ENCODE measurements at regions not wholly inside any gene's neighbourhood (a gene's known extent, or its start where the extent isn't known, plus 50 kb on each side); places are given as distances from the start of the nearest gene placed in this dataset.

- Histone ChIP-seq H2AFZ (ENCODE audit: low read length) (no peak overlapping the region), H3K79me2 (ENCODE audit: low read length) (no peaks in the 10 kb centered on the region), H3K27me3 (ENCODE audit: low read length) (no peaks in the 10 kb centered on the region), H3K4me1 (ENCODE audit: low read length) (no peaks in the 10 kb centered on the region), H3K9ac (ENCODE audit: low read length) (no peak overlapping the region), H3K4me2 (ENCODE audit: low read depth, low read length, poor library complexity, severe bottlenecking) (no peak overlapping the region), H3K9me2 (replicated peaks; ENCODE audit: insufficient read depth, low read length) (no peaks in the 10 kb centered on the region), H4K20me1 (ENCODE audit: insufficient read depth, low read depth, low read length) (no peaks in the 10 kb centered on the region), H3K4me3 (ENCODE audit: low read length) (no peak overlapping the region), H3K9me3 (ENCODE audit: low read length) (no peaks in the 10 kb centered on the region), H3K36me3 (ENCODE audit: insufficient read depth, low read length) (no peaks in the 10 kb centered on the region), H3K27ac (ENCODE audit: low read length) (no peak overlapping the region)
- DNase-seq = peak; percentile 77
These were observed 123.5 kb downstream of the CBLN1 start for GRCh38 chr16:49158029-49158642.

GRCh38 chr16:49150341-49150740, 131.3 kb downstream of the CBLN1 start:
- H2AFZ ChIP-seq (ENCODE audit: low read length) = no peak overlapping the region
- H3K27me3 ChIP-seq (ENCODE audit: low read length) = no peaks in the 10 kb centered on the region
- H3K9me3 ChIP-seq (ENCODE audit: low read length) = no peaks in the 10 kb centered on the region
- H3K4me3 ChIP-seq (ENCODE audit: low read length) = no peak overlapping the region
- no peaks in the 10 kb centered on the region for H4K20me1 ChIP-seq (ENCODE audit: insufficient read depth, low read depth, low read length)
- H3K4me1 ChIP-seq (ENCODE audit: low read length) = no peaks in the 10 kb centered on the region
- no peak overlapping the region for H3K27ac ChIP-seq (ENCODE audit: low read length)
- H3K4me2 ChIP-seq (ENCODE audit: low read depth, low read length, poor library complexity, severe bottlenecking) = no peak overlapping the region
- H3K9ac ChIP-seq (ENCODE audit: low read length) = no peak overlapping the region
- H3K79me2 ChIP-seq (ENCODE audit: low read length) = no peaks in the 10 kb centered on the region
- no peak for DNase-seq
- no peaks in the 10 kb centered on the region for H3K9me2 ChIP-seq (replicated peaks; ENCODE audit: insufficient read depth, low read length)
- H3K36me3 ChIP-seq (ENCODE audit: insufficient read depth, low read length) = no peaks in the 10 kb centered on the region

DNA sequence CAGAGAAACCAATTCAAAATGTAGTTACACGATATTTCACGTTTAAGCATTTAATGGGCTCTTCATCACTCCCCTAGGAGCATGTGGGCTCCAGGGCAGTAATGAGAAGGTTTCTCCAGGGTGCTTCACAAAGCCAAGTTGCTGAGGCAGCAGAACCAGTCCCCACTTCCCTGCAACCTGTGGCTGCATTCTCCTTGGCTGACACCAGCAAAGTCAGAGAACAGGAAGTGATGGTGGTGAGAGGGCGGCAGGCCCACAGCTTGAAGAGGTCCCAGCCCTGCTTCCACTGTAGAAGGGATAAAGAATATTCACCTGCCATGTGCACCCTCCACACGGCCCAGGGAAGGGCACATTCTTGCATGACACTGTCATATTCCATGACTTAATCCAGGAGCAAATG, 133.2 kb downstream of the CBLN1 start:
- H3K9ac ChIP-seq (ENCODE audit: low read length) = no peak overlapping the region
- H3K4me2 ChIP-seq (ENCODE audit: low read depth, low read length, poor library complexity, severe bottlenecking) = no peak overlapping the region
- H3K79me2 ChIP-seq (ENCODE audit: low read length) = no peaks in the 10 kb centered on the region
- no peaks in the 10 kb centered on the region for H4K20me1 ChIP-seq (ENCODE audit: insufficient read depth, low read depth, low read length)
- no peaks in the 10 kb centered on the region for H3K36me3 ChIP-seq (ENCODE audit: insufficient read depth, low read length)
- no peak overlapping the region for H3K4me3 ChIP-seq (ENCODE audit: low read length)
- no peaks in the 10 kb centered on the region for H3K9me2 ChIP-seq (replicated peaks; ENCODE audit: insufficient read depth, low read length)
- H3K9me3 ChIP-seq (ENCODE audit: low read length) = no peaks in the 10 kb centered on the region
- no peak overlapping the region for H3K27ac ChIP-seq (ENCODE audit: low read length)
- no peak for DNase-seq
- H3K27me3 ChIP-seq (ENCODE audit: low read length) = no peaks in the 10 kb centered on the region
- no peaks in the 10 kb centered on the region for H3K4me1 ChIP-seq (ENCODE audit: low read length)
- no peak overlapping the region for H2AFZ ChIP-seq (ENCODE audit: low read length)

DNA sequence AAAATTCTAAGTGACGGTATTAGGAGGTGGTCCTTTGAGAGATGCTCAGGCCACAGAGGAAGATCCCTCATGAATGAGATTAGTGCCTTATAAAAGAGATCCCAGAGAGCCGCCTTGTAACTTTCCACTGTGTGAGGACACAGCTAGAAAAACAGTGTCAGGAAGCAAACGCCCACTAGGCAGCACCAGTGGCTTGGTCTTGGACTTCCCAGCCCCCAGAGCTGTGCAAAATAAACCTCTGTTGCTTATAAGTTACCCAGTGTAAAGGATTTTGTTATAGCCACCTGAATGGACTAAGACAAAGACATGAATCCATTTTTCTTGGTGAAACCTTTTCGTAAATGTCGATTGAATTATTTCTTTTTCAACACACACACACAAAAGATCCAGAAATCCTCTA, 141.0 kb downstream of the CBLN1 start:
- Histone ChIP-seq H3K9ac (ENCODE audit: low read length) (no peak overlapping the region), H3K9me2 (replicated peaks; ENCODE audit: insufficient read depth, low read length) (no peaks in the 10 kb centered on the region), H3K4me2 (ENCODE audit: low read depth, low read length, poor library complexity, severe bottlenecking) (no peak overlapping the region), H2AFZ (ENCODE audit: low read length) (no peak overlapping the region), H3K4me1 (ENCODE audit: low read length) (no peaks in the 10 kb centered on the region), H4K20me1 (ENCODE audit: insufficient read depth, low read depth, low read length) (no peaks in the 10 kb centered on the region), H3K27ac (ENCODE audit: low read length) (no peak overlapping the region), H3K4me3 (ENCODE audit: low read length) (no peak overlapping the region), H3K79me2 (ENCODE audit: low read length) (no peaks in the 10 kb centered on the region), H3K36me3 (ENCODE audit: insufficient read depth, low read length) (no peaks in the 10 kb centered on the region), H3K27me3 (ENCODE audit: low read length) (no peaks in the 10 kb centered on the region), H3K9me3 (ENCODE audit: low read length) (no peaks in the 10 kb centered on the region)
- DNase-seq = no peak

GRCh38 chr16:49130397-49130796, 151.2 kb downstream of the CBLN1 start:
- H3K4me3 ChIP-seq (ENCODE audit: low read length) = no peak overlapping the region
- no peaks in the 10 kb centered on the region for H3K9me3 ChIP-seq (ENCODE audit: low read length)
- no peaks in the 10 kb centered on the region for H3K27me3 ChIP-seq (ENCODE audit: low read length)
- H2AFZ ChIP-seq (ENCODE audit: low read length) = no peak overlapping the region
- no peaks in the 10 kb centered on the region for H3K4me1 ChIP-seq (ENCODE audit: low read length)
- H3K36me3 ChIP-seq (ENCODE audit: insufficient read depth, low read length) = no peaks in the 10 kb centered on the region
- H3K9ac ChIP-seq (ENCODE audit: low read length) = no peak overlapping the region
- no peak overlapping the region for H3K27ac ChIP-seq (ENCODE audit: low read length)
- no peak overlapping the region for H3K4me2 ChIP-seq (ENCODE audit: low read depth, low read length, poor library complexity, severe bottlenecking)
- no peaks in the 10 kb centered on the region for H3K79me2 ChIP-seq (ENCODE audit: low read length)
- no peak for DNase-seq
- no peaks in the 10 kb centered on the region for H4K20me1 ChIP-seq (ENCODE audit: insufficient read depth, low read depth, low read length)
- no peaks in the 10 kb centered on the region for H3K9me2 ChIP-seq (replicated peaks; ENCODE audit: insufficient read depth, low read length)

GRCh38 chr16:49129935-49130334, 151.7 kb downstream of the CBLN1 start:
- Histone ChIP-seq H3K79me2 (ENCODE audit: low read length) (no peaks in the 10 kb centered on the region), H3K9ac (ENCODE audit: low read length) (no peak overlapping the region), H4K20me1 (ENCODE audit: insufficient read depth, low read depth, low read length) (no peaks in the 10 kb centered on the region), H2AFZ (ENCODE audit: low read length) (no peak overlapping the region), H3K27me3 (ENCODE audit: low read length) (no peaks in the 10 kb centered on the region), H3K4me3 (ENCODE audit: low read length) (no peak overlapping the region), H3K9me2 (replicated peaks; ENCODE audit: insufficient read depth, low read length) (no peaks in the 10 kb centered on the region), H3K27ac (ENCODE audit: low read length) (no peak overlapping the region), H3K9me3 (ENCODE audit: low read length) (no peaks in the 10 kb centered on the region), H3K36me3 (ENCODE audit: insufficient read depth, low read length) (no peaks in the 10 kb centered on the region), H3K4me2 (ENCODE audit: low read depth, low read length, poor library complexity, severe bottlenecking) (no peak overlapping the region), H3K4me1 (ENCODE audit: low read length) (no peaks in the 10 kb centered on the region)
- no peak for DNase-seq

DNA sequence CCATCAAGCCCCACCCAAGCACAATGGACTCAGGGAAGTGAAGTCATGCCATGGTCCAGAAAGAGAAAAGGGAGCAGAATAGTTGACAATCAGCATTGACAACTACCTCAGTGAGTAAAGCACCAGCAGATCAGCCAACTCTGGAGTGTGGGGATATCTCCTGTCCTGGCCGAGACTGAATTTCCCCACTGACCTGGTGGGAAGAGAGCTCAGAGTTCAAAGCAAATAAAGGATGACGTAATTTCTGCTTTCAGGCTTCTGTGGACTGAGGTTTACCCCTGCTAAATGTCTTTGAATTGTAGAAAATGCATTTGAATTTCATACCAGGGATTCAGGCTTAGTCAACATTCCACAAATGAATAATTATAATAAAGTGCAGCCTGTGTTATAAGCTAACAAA, 152.9 kb downstream of the CBLN1 start:
- no peaks in the 10 kb centered on the region for H3K79me2 ChIP-seq (ENCODE audit: low read length)
- H3K27ac ChIP-seq (ENCODE audit: low read length) = no peak overlapping the region
- no peaks in the 10 kb centered on the region for H4K20me1 ChIP-seq (ENCODE audit: insufficient read depth, low read depth, low read length)
- no peak overlapping the region for H2AFZ ChIP-seq (ENCODE audit: low read length)
- no peaks in the 10 kb centered on the region for H3K36me3 ChIP-seq (ENCODE audit: insufficient read depth, low read length)
- no peak for DNase-seq
- H3K9me3 ChIP-seq (ENCODE audit: low read length) = no peaks in the 10 kb centered on the region
- H3K9me2 ChIP-seq (replicated peaks; ENCODE audit: insufficient read depth, low read length) = no peaks in the 10 kb centered on the region
- no peak overlapping the region for H3K4me2 ChIP-seq (ENCODE audit: low read depth, low read length, poor library complexity, severe bottlenecking)
- no peak overlapping the region for H3K9ac ChIP-seq (ENCODE audit: low read length)
- no peaks in the 10 kb centered on the region for H3K4me1 ChIP-seq (ENCODE audit: low read length)
- no peak overlapping the region for H3K4me3 ChIP-seq (ENCODE audit: low read length)
- H3K27me3 ChIP-seq (ENCODE audit: low read length) = no peaks in the 10 kb centered on the region

GRCh38 chr16:49127103-49127502, 154.5 kb downstream of the CBLN1 start:
- Histone ChIP-seq H3K9ac (ENCODE audit: low read length) (no peak overlapping the region), H3K27ac (ENCODE audit: low read length) (no peak overlapping the region), H3K79me2 (ENCODE audit: low read length) (no peaks in the 10 kb centered on the region), H3K4me1 (ENCODE audit: low read length) (no peaks in the 10 kb centered on the region), H3K27me3 (ENCODE audit: low read length) (no peaks in the 10 kb centered on the region), H2AFZ (ENCODE audit: low read length) (no peak overlapping the region), H3K4me3 (ENCODE audit: low read length) (no peak overlapping the region), H3K9me3 (ENCODE audit: low read length) (no peaks in the 10 kb centered on the region), H3K36me3 (ENCODE audit: insufficient read depth, low read length) (no peaks in the 10 kb centered on the region), H3K4me2 (ENCODE audit: low read depth, low read length, poor library complexity, severe bottlenecking) (no peak overlapping the region), H3K9me2 (replicated peaks; ENCODE audit: insufficient read depth, low read length) (no peaks in the 10 kb centered on the region), H4K20me1 (ENCODE audit: insufficient read depth, low read depth, low read length) (no peaks in the 10 kb centered on the region)
- DNase-seq = peak; percentile 59

- H3K27me3 ChIP-seq (ENCODE audit: low read length) = no peaks in the 10 kb centered on the region
- H3K36me3 ChIP-seq (ENCODE audit: insufficient read depth, low read length) = no peaks in the 10 kb centered on the region
- no peaks in the 10 kb centered on the region for H4K20me1 ChIP-seq (ENCODE audit: insufficient read depth, low read depth, low read length)
- no peak overlapping the region for H3K4me2 ChIP-seq (ENCODE audit: low read depth, low read length, poor library complexity, severe bottlenecking)
- H3K9me3 ChIP-seq (ENCODE audit: low read length) = no peaks in the 10 kb centered on the region
- no peak for DNase-seq
- peaks cover 5% of the 10 kb centered on the region; the same call in 1 of the 2 replicates for H3K4me1 ChIP-seq (ENCODE audit: low read length)
- no peak overlapping the region for H3K27ac ChIP-seq (ENCODE audit: low read length)
- H2AFZ ChIP-seq (ENCODE audit: low read length) = no peak overlapping the region
- no peak overlapping the region for H3K9ac ChIP-seq (ENCODE audit: low read length)
- H3K79me2 ChIP-seq (ENCODE audit: low read length) = no peaks in the 10 kb centered on the region
- no peaks in the 10 kb centered on the region for H3K9me2 ChIP-seq (replicated peaks; ENCODE audit: insufficient read depth, low read length)
- no peak overlapping the region for H3K4me3 ChIP-seq (ENCODE audit: low read length)
These were observed 160.0 kb downstream of the CBLN1 start for GRCh38 chr16:49121636-49122035.
